Gastrocnemius medialis (tissue), 4 donors: ENCODE measurements at regions not wholly inside any gene's neighbourhood (a gene's known extent, or its start where the extent isn't known, plus 50 kb on each side); places are given as distances from the start of the nearest gene placed in this dataset.

Experiments used
- ATAC-seq, 2 donors: fragments of 150-250 bp; one replicate each; pipeline ENCODE4 v1.9.1; 2016
- DNase-seq, 2 donors: peaks; one replicate each; pipeline ENCODE4 v3.0.0-alpha.2; 2019
- H3K27ac ChIP-seq, 4 donors: fragments of 200-600 bp; sonication (generic); 1 replicate in 1 of 4; 2 replicates in 3 of 4; pipeline ENCODE4 v1.5.1; 2016 to 2018; ENCODE audit warnings: mild to moderate bottlenecking in 2 of 4, moderate library complexity in 1 of 4
- H3K27me3 ChIP-seq, 3 donors: fragments of 200-600 bp; sonication (generic) in 2 of 3; 1 replicate in 1 of 3; 2 replicates in 2 of 3; pipeline versions ENCODE4 v1.5.1 to v1.6.0; 2016 to 2019; ENCODE audit warnings: mild to moderate bottlenecking in 1 of 3, moderate library complexity in 1 of 3
- H3K36me3 ChIP-seq, 2 donors: fragments of 200-600 bp; sonication (generic) in 1 of 2; one replicate each; pipeline ENCODE4 v1.5.1; 2017 to 2018
- H3K4me1 ChIP-seq, 2 donors: fragments of 200-600 bp; sonication (generic) in 1 of 2; one replicate each; pipeline ENCODE4 v1.5.1; 2016 to 2017; ENCODE audit warnings: mild to moderate bottlenecking in 2 of 2
- H3K4me3 ChIP-seq, 4 donors: fragments of 200-600 bp; sonication (generic) in 3 of 4; 1 replicate in 1 of 4; 2 replicates in 3 of 4; pipeline ENCODE4 v1.5.1; 2016 to 2019; ENCODE audit warnings: mild to moderate bottlenecking in 2 of 4
- H3K9me3 ChIP-seq, 3 donors: fragments of 200-600 bp; sonication (generic) in 2 of 3; 1 replicate in 1 of 3; 2 replicates in 2 of 3; pipeline ENCODE4 v1.5.1; 2016 to 2019
- CTCF ChIP-seq, 5 experiments: fragments of 450-650 bp in 3 of 5; fragments of 200-600 bp in 2 of 5; sonication (generic) in 2 of 5; IDR thresholded peaks in 4 of 5; conservative IDR thresholded peaks in 1 of 5; 1 replicate in 4 of 5; 2 replicates in 1 of 5; pipeline ENCODE4 v1.5.1; 2016 to 2019; ENCODE audit warnings: antibody characterized with exemption in 5 of 5, mild to moderate bottlenecking in 3 of 5, moderate library complexity in 3 of 5
- POLR2A ChIP-seq, 2 donors: fragments of 450-650 bp; IDR thresholded peaks; one replicate each; pipeline ENCODE4 v1.6.1; 2017; ENCODE audit warnings: antibody characterized with exemption in 2 of 2, mild to moderate bottlenecking in 2 of 2, moderate library complexity in 2 of 2
- in situ Hi-C, 4 donors: fragments of 200-750 bp; cut with MboI; loops; one replicate each; pipeline versions ENCODE4 v1.15.0 to v1.8.0; 2017; ENCODE audit warnings: low sequenced_read_pairs in 4 of 4
- intact Hi-C: fragments of 100-400 bp; cut with DNase I; formaldehyde crosslinking; loops from one replicate; pipeline ENCODE4 v1.15.1; 2023; ENCODE audit warnings: low total_unique reads

GRCh38 chr6:4289770-4290320 is 154.5 kb upstream of the ECI2 start:
- in situ Hi-C loops (no loop called here), intact Hi-C loops (loop anchor here (10.0 kb wide), 2 partner anchors 385 to 515 kb away; no protein-coding TSS in a partner anchor)
- Histone ChIP-seq H3K27ac (no peak overlapping the region), H3K4me1 (peaks cover 0 to 3% of the 10 kb centered on the region in 2 donors), H3K4me3 (no peak overlapping the region), H3K36me3 (no peaks in the 10 kb centered on the region), H3K27me3 (no peaks in the 10 kb centered on the region), H3K9me3 (no peaks in the 10 kb centered on the region)
- DNase-seq = no peak
- no peak for ATAC-seq
- TF ChIP-seq POLR2A (IDR thresholded peaks at IDR 0.05) (no peak), CTCF (IDR thresholded peaks at IDR 0.05 in 4 of 5, conservative IDR thresholded peaks at IDR 0.05 in 1 of 5) (no peak)

- peaks cover 0 to 3% of the 10 kb centered on the region in 2 donors for H3K4me1 ChIP-seq
- no peak for TF ChIP-seq CTCF (IDR thresholded peaks at IDR 0.05 in 4 of 5, conservative IDR thresholded peaks at IDR 0.05 in 1 of 5)
- no peak for TF ChIP-seq POLR2A (IDR thresholded peaks at IDR 0.05)
- intact Hi-C loops = loop anchor here (10.0 kb wide), 2 partner anchors 387 to 517 kb away; no protein-coding TSS in a partner anchor
- no peaks in the 10 kb centered on the region for H3K36me3 ChIP-seq
- in situ Hi-C loops = no loop called here
- no peak overlapping the region for H3K4me3 ChIP-seq
- H3K27me3 ChIP-seq = no peaks in the 10 kb centered on the region
- ATAC-seq (no peak), DNase-seq (no peak)
- no peak overlapping the region for H3K27ac ChIP-seq
- no peaks in the 10 kb centered on the region for H3K9me3 ChIP-seq
These were observed 152.5 kb upstream of the ECI2 start for GRCh38 chr6:4287811-4288244.

- no peak overlapping the region for H3K4me3 ChIP-seq
- intact Hi-C loops (loop anchor here (10.0 kb wide), 2 partner anchors 387 to 517 kb away; no protein-coding TSS in a partner anchor), in situ Hi-C loops (no loop called here)
- H3K4me1 ChIP-seq = peaks cover 0 to 3% of the 10 kb centered on the region in 2 donors
- TF ChIP-seq POLR2A (IDR thresholded peaks at IDR 0.05) (no peak), CTCF (IDR thresholded peaks at IDR 0.05 in 4 of 5, conservative IDR thresholded peaks at IDR 0.05 in 1 of 5) (no peak)
- no peaks in the 10 kb centered on the region for H3K36me3 ChIP-seq
- no peaks in the 10 kb centered on the region for H3K9me3 ChIP-seq
- no peak for ATAC-seq
- H3K27ac ChIP-seq = no peak overlapping the region
- DNase-seq = no peak
- H3K27me3 ChIP-seq = no peaks in the 10 kb centered on the region
These were observed 152.0 kb upstream of the ECI2 start for GRCh38 chr6:4287372-4287771.

- intact Hi-C loops (loop anchor here (10.0 kb wide), 2 partner anchors 392 to 522 kb away; no protein-coding TSS in a partner anchor), in situ Hi-C loops (no loop called here)
- H3K27ac ChIP-seq = no peak overlapping the region
- H3K36me3 ChIP-seq = no peaks in the 10 kb centered on the region
- peaks cover 0 to 12% of the 10 kb centered on the region in 2 donors for H3K4me1 ChIP-seq
- no peaks in the 10 kb centered on the region for H3K9me3 ChIP-seq
- H3K4me3 ChIP-seq = no peak overlapping the region
- DNase-seq (no peak), ATAC-seq (no peak)
- H3K27me3 ChIP-seq = no peaks in the 10 kb centered on the region
- no peak for TF ChIP-seq POLR2A (IDR thresholded peaks at IDR 0.05)
- TF ChIP-seq CTCF (IDR thresholded peaks at IDR 0.05 in 4 of 5, conservative IDR thresholded peaks at IDR 0.05 in 1 of 5) = no peak
These were observed 147.6 kb upstream of the ECI2 start for GRCh38 chr6:4282926-4283325.
